ENCODE measurements at regions not wholly inside any gene's neighbourhood (a gene's known extent, or its start where the extent isn't known, plus 50 kb on each side); places are given as distances from the start of the nearest gene placed in this dataset.

DNA sequence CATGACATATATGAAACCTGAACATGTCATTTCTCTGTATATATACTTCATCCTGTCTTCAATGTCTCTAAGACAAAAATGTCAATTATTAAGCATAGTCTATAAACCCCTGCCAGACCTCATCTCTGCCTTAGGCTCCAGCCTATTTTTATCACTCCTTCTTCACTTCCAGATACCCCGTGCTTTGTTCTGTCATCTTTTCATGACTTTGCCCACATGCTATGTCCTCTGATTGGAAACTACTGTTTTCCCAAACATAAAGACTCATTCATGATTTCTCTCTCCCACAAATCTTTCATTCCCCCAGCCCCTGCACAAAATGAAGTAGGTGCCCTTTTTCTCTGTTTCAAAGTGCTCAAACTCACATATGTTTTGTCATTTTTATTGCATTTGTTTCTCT is 1503.9 kb downstream of the DPP10 start:
- Histone ChIP-seq H3K9me3 (ENCODE audit: control insufficient read depth, insufficient read depth, low read depth, low read length) (no peaks in the 10 kb centered on the region), H3K27ac (ENCODE audit: low read length) (no peak overlapping the region), H3K27me3 (ENCODE audit: control insufficient read depth, insufficient read depth, low read length) (no peaks in the 10 kb centered on the region), H3K4me3 (ENCODE audit: low read depth in 2 of 2, low read length in 2 of 2) (no peak overlapping the region), H3K4me1 (ENCODE audit: control insufficient read depth, insufficient read depth, low read length) (no peaks in the 10 kb centered on the region), H3K36me3 (ENCODE audit: control insufficient read depth, insufficient read depth, low read length) (no peaks in the 10 kb centered on the region)
- ChIA-PET CTCF (no interaction called here), POLR2A (no interaction called here)
- BruUV-seq (replicated peaks), result no TSS peak
- TF ChIP-seq TCF7L2 (IDR thresholded peaks at IDR 0.05; ENCODE audit: low read depth, low read length) (no peak), SIN3A (IDR thresholded peaks at IDR 0.05; ENCODE audit: borderline replicate concordance, insufficient read depth, low read depth, low read length) (no peak), POLR2AphosphoS5 (IDR thresholded peaks at IDR 0.05; ENCODE audit: low read depth, low read length) (no peak)
- TF ChIP-seq, protein P1, sequence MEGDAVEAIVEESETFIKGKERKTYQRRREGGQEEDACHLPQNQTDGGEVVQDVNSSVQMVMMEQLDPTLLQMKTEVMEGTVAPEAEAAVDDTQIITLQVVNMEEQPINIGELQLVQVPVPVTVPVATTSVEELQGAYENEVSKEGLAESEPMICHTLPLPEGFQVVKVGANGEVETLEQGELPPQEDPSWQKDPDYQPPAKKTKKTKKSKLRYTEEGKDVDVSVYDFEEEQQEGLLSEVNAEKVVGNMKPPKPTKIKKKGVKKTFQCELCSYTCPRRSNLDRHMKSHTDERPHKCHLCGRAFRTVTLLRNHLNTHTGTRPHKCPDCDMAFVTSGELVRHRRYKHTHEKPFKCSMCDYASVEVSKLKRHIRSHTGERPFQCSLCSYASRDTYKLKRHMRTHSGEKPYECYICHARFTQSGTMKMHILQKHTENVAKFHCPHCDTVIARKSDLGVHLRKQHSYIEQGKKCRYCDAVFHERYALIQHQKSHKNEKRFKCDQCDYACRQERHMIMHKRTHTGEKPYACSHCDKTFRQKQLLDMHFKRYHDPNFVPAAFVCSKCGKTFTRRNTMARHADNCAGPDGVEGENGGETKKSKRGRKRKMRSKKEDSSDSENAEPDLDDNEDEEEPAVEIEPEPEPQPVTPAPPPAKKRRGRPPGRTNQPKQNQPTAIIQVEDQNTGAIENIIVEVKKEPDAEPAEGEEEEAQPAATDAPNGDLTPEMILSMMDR (IDR thresholded peaks at IDR 0.05), result no peak
- TF ChIP-seq, protein P2, sequence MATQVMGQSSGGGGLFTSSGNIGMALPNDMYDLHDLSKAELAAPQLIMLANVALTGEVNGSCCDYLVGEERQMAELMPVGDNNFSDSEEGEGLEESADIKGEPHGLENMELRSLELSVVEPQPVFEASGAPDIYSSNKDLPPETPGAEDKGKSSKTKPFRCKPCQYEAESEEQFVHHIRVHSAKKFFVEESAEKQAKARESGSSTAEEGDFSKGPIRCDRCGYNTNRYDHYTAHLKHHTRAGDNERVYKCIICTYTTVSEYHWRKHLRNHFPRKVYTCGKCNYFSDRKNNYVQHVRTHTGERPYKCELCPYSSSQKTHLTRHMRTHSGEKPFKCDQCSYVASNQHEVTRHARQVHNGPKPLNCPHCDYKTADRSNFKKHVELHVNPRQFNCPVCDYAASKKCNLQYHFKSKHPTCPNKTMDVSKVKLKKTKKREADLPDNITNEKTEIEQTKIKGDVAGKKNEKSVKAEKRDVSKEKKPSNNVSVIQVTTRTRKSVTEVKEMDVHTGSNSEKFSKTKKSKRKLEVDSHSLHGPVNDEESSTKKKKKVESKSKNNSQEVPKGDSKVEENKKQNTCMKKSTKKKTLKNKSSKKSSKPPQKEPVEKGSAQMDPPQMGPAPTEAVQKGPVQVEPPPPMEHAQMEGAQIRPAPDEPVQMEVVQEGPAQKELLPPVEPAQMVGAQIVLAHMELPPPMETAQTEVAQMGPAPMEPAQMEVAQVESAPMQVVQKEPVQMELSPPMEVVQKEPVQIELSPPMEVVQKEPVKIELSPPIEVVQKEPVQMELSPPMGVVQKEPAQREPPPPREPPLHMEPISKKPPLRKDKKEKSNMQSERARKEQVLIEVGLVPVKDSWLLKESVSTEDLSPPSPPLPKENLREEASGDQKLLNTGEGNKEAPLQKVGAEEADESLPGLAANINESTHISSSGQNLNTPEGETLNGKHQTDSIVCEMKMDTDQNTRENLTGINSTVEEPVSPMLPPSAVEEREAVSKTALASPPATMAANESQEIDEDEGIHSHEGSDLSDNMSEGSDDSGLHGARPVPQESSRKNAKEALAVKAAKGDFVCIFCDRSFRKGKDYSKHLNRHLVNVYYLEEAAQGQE (IDR thresholded peaks at IDR 0.05; ENCODE audit: insufficient read depth in 1 of 2, low read depth in 2 of 2, low read length in 1 of 2), result no peak
- no peak for ATAC-seq
- in situ Hi-C loops (cut with HindIII; ENCODE audit: low pct_unique_long_range_greater_than_20kb, low sequenced_read_pairs), result no loop called here
- no peak for DNase-seq (ENCODE audit: low read depth, low spot score)
- intact Hi-C loops (cut with micrococcal nuclease; ENCODE audit: unreplicated experiment), result no loop called here

DNA sequence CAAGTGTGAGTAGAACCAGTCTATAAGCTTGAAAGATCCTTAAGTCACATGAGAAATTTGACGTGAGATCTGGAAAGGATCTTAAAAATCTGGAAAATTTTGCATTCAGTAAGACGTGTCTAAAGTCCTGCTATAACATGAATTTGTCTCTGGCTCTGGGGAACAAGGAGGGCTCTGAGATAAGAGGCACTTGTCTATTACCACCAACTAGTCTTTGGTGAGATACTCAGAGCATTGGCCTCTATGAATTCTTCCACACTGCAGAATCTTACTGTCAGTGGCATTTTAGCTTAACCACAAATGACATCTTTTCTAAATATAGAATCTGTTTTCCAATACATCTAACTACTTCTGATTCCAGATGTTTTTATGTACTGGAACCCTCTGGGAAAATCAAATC is 1504.5 kb downstream of the DPP10 start:
- ATAC-seq, result no peak

More for the DNA sequence above, 1504.5 kb downstream of the DPP10 start:
- Histone ChIP-seq H3K4me1 (ENCODE audit: control insufficient read depth, insufficient read depth, low read length) (no peaks in the 10 kb centered on the region), H3K9me3 (ENCODE audit: control insufficient read depth, insufficient read depth, low read depth, low read length) (no peaks in the 10 kb centered on the region), H3K27me3 (ENCODE audit: control insufficient read depth, insufficient read depth, low read length) (no peaks in the 10 kb centered on the region), H3K4me3 (ENCODE audit: low read depth in 2 of 2, low read length in 2 of 2) (no peak overlapping the region), H3K36me3 (ENCODE audit: control insufficient read depth, insufficient read depth, low read length) (no peaks in the 10 kb centered on the region), H3K27ac (ENCODE audit: low read length) (no peak overlapping the region)
- intact Hi-C loops (cut with micrococcal nuclease; ENCODE audit: unreplicated experiment) (no loop called here), in situ Hi-C loops (cut with HindIII; ENCODE audit: low pct_unique_long_range_greater_than_20kb, low sequenced_read_pairs) (no loop called here)
- TF ChIP-seq TCF7L2 (IDR thresholded peaks at IDR 0.05; ENCODE audit: low read depth, low read length) (no peak), SIN3A (IDR thresholded peaks at IDR 0.05; ENCODE audit: borderline replicate concordance, insufficient read depth, low read depth, low read length) (no peak), POLR2AphosphoS5 (IDR thresholded peaks at IDR 0.05; ENCODE audit: low read depth, low read length) (no peak)
- TF ChIP-seq, protein P1 (IDR thresholded peaks at IDR 0.05), result no peak
- TF ChIP-seq, protein P2 (IDR thresholded peaks at IDR 0.05; ENCODE audit: insufficient read depth in 1 of 2, low read depth in 2 of 2, low read length in 1 of 2), result no peak
- ChIA-PET POLR2A (no interaction called here), CTCF (no interaction called here)
- no TSS peak for BruUV-seq (replicated peaks)
- no peak for DNase-seq (ENCODE audit: low read depth, low spot score)
